ENCODE measurements at regions not wholly inside any gene's neighbourhood (a gene's known extent, or its start where the extent isn't known, plus 50 kb on each side); places are given as distances from the start of the nearest gene placed in this dataset.

- DNase-seq (ENCODE audit: low spot score) (no peak), ATAC-seq (no peak)
- Mint-ChIP-seq H3K4me3 (no peak overlapping the region), H3K27me3 (ENCODE audit: low read depth) (no peaks in the 10 kb centered on the region), H3K9me3 (peaks cover 15% of the 10 kb centered on the region), H3K4me1 (no peaks in the 10 kb centered on the region), H3K27ac (no peak overlapping the region), H3K36me3 (peaks cover 4% of the 10 kb centered on the region)
- CTCF ChIA-PET, result interaction anchor here (1.4 to 1.6 kb wide), 3 partner anchors 9 to 526 kb away, joined by 3 to 9 read pairs (median 4); no protein-coding TSS in a partner anchor
- POLR2A ChIA-PET, result no interaction called here
- no peak for TF ChIP-seq ZNF532 (CRISPR knock-in tag; IDR thresholded peaks at IDR 0.05; ENCODE audit: borderline replicate concordance)
- TF ChIP-seq ZMAT4 (CRISPR knock-in tag; IDR thresholded peaks at IDR 0.05), result no peak
Measured at GRCh38 chr2:128727914-128728313, 409.2 kb upstream of the HS6ST1 start.

DNA sequence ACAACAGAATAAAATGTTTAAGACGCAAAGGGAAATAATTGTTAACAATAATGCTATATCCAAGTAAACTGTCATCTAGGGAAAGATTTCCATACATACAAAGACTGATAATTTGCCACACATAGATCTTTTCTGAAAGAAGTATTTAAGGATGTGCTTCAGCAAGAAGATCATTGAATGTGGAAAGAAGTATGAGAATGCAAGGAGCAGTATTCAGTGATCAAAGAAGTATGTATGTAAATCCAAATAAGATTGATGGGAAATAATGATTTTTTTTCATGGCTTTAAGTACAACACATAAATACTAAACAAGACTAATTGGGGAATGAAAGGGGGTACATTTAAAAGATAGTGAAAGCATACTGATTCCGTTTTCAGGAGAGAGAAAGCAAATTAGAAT, 410.4 kb upstream of the HS6ST1 start:
- DNase-seq (ENCODE audit: low spot score), result no peak
- Mint-ChIP-seq H3K4me3 (no peak overlapping the region), H3K27me3 (ENCODE audit: low read depth) (no peaks in the 10 kb centered on the region), H3K4me1 (no peaks in the 10 kb centered on the region), H3K36me3 (peaks cover 4% of the 10 kb centered on the region), H3K27ac (no peak overlapping the region), H3K9me3 (peaks cover 15% of the 10 kb centered on the region)
- TF ChIP-seq EMX1 (CRISPR knock-in tag; IDR thresholded peaks at IDR 0.05) (no peak), GRHL2 (CRISPR knock-in tag; IDR thresholded peaks at IDR 0.05; ENCODE audit: insufficient replicate concordance, severe bottlenecking) (no peak)
- TF ChIP-seq, protein P1, sequence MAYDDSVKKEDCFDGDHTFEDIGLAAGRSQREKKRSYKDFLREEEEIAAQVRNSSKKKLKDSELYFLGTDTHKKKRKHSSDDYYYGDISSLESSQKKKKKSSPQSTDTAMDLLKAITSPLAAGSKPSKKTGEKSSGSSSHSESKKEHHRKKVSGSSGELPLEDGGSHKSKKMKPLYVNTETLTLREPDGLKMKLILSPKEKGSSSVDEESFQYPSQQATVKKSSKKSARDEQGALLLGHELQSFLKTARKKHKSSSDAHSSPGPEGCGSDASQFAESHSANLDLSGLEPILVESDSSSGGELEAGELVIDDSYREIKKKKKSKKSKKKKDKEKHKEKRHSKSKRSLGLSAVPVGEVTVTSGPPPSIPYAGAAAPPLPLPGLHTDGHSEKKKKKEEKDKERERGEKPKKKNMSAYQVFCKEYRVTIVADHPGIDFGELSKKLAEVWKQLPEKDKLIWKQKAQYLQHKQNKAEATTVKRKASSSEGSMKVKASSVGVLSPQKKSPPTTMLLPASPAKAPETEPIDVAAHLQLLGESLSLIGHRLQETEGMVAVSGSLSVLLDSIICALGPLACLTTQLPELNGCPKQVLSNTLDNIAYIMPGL (CRISPR knock-in tag; IDR thresholded peaks at IDR 0.05), result no peak
- no peak for ATAC-seq
- ChIA-PET POLR2A (no interaction called here), CTCF (no interaction called here)

DNA sequence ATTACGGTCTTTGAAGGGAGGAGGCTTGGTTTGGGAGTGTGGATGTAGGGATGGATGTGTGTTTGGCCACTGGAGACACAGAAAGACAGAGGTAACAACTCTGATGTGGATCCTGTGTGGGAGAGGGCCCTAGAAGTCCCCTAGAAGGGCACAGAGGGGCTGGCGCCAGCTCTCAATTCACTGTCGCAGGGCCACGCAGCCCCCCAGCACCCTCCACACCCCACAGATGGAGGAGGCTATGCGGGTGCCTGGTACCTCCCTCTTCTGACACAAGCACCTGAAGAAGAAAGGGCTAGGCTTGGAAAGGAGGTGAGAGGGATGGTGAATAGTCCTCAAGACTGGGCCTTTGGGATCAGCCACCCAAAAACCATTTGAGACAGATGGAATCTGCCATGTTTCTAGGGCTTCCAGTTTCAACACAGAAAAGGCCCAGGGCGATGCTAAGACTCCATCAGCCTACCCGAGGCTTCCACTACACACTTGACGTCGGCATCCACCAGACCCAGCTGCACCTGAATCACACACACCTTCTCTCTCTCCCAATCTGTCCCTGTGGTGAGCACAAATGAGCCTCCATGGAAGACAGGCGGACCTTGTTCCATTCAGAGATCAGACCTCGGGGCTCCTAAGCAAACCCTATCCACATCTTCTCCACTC, 413.5 kb upstream of the HS6ST1 start:
- Mint-ChIP-seq H3K36me3 (peaks cover 4% of the 10 kb centered on the region), H3K27ac (no peak overlapping the region), H3K27me3 (ENCODE audit: low read depth) (peaks cover 4% of the 10 kb centered on the region), H3K4me3 (no peak overlapping the region), H3K9me3 (peaks cover 15% of the 10 kb centered on the region), H3K4me1 (peaks cover 3% of the 10 kb centered on the region; the same call in 1 of the 2 replicates)
- no peak for ATAC-seq
- POLR2A ChIA-PET, result no interaction called here
- CTCF ChIA-PET, result no interaction called here
- no peak for DNase-seq (ENCODE audit: low spot score)
- TF ChIP-seq, protein P2, sequence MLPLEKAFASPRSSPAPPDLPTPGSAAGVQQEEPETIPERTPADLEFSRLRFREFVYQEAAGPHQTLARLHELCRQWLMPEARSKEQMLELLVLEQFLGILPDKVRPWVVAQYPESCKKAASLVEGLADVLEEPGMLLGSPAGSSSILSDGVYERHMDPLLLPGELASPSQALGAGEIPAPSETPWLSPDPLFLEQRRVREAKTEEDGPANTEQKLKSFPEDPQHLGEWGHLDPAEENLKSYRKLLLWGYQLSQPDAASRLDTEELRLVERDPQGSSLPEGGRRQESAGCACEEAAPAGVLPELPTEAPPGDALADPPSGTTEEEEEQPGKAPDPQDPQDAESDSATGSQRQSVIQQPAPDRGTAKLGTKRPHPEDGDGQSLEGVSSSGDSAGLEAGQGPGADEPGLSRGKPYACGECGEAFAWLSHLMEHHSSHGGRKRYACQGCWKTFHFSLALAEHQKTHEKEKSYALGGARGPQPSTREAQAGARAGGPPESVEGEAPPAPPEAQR (CRISPR knock-in tag; IDR thresholded peaks at IDR 0.05), result no peak
- TF ChIP-seq, protein P3, sequence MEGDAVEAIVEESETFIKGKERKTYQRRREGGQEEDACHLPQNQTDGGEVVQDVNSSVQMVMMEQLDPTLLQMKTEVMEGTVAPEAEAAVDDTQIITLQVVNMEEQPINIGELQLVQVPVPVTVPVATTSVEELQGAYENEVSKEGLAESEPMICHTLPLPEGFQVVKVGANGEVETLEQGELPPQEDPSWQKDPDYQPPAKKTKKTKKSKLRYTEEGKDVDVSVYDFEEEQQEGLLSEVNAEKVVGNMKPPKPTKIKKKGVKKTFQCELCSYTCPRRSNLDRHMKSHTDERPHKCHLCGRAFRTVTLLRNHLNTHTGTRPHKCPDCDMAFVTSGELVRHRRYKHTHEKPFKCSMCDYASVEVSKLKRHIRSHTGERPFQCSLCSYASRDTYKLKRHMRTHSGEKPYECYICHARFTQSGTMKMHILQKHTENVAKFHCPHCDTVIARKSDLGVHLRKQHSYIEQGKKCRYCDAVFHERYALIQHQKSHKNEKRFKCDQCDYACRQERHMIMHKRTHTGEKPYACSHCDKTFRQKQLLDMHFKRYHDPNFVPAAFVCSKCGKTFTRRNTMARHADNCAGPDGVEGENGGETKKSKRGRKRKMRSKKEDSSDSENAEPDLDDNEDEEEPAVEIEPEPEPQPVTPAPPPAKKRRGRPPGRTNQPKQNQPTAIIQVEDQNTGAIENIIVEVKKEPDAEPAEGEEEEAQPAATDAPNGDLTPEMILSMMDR (IDR thresholded peaks at IDR 0.05), result no peak
- TF ChIP-seq SMAD3 (CRISPR knock-in tag; IDR thresholded peaks at IDR 0.05; ENCODE audit: borderline replicate concordance) (no peak), ARID4B (CRISPR knock-in tag; IDR thresholded peaks at IDR 0.05; ENCODE audit: borderline replicate concordance) (no peak), SMAD4 (CRISPR knock-in tag; IDR thresholded peaks at IDR 0.05) (no peak), TEAD1 (CRISPR knock-in tag; IDR thresholded peaks at IDR 0.05) (no peak), USF1 (CRISPR knock-in tag; IDR thresholded peaks at IDR 0.05) (no peak), NFE2L1 (CRISPR knock-in tag; IDR thresholded peaks at IDR 0.05) (no peak), TEAD4 (CRISPR knock-in tag; IDR thresholded peaks at IDR 0.05) (no peak), ZNF263 (CRISPR knock-in tag; IDR thresholded peaks at IDR 0.05; ENCODE audit: low read depth) (no peak), NR1H2 (CRISPR knock-in tag; IDR thresholded peaks at IDR 0.05) (no peak), TP53 (CRISPR knock-in tag; IDR thresholded peaks at IDR 0.05) (no peak)
